H9 (cell line): ENCODE measurements at regions not wholly inside any gene's neighbourhood (a gene's known extent, or its start where the extent isn't known, plus 50 kb on each side); places are given as distances from the start of the nearest gene placed in this dataset.

ENCODE experiments used
- DNase-seq: peaks from one replicate; pipeline ENCODE4 v3.0.0-alpha.2; 2017
- H2AFZ ChIP-seq: one replicate; pipeline ENCODE4 v1.6.1; 2013; ENCODE audit warnings: mild to moderate bottlenecking, low read length, control low read depth, moderate library complexity
- H2AK5ac ChIP-seq: 2 replicates; pipeline ENCODE4 v1.6.1; 2013; ENCODE audit warnings: low read length, control low read depth, mixed read lengths; ENCODE audit not compliant: insufficient read length
- H2BK120ac ChIP-seq: one replicate; pipeline ENCODE4 v1.6.1; 2013; ENCODE audit warnings: low read depth, mild to moderate bottlenecking, low read length, control low read depth, inconsistent platforms; ENCODE audit not compliant: poor library complexity, severe bottlenecking
- H2BK12ac ChIP-seq: 2 replicates; pipeline ENCODE4 v1.6.1; 2013; ENCODE audit warnings: low read length, control low read depth, mixed read lengths, low read depth; ENCODE audit not compliant: insufficient read length
- H2BK15ac ChIP-seq: 2 replicates; pipeline ENCODE4 v1.6.1; 2013; ENCODE audit warnings: low read depth, low read length, control low read depth
- H2BK20ac ChIP-seq: one replicate; pipeline ENCODE4 v1.6.1; 2013; ENCODE audit warnings: low read depth, mild to moderate bottlenecking, low read length, control low read depth, inconsistent platforms; ENCODE audit not compliant: poor library complexity, severe bottlenecking
- H2BK5ac ChIP-seq: 2 replicates; pipeline ENCODE4 v1.6.1; 2013; ENCODE audit warnings: low read length, control low read depth, mixed read lengths; ENCODE audit not compliant: insufficient read length
- H3K14ac ChIP-seq: 2 replicates; pipeline ENCODE4 v1.6.1; 2013; ENCODE audit warnings: low read length, control low read depth; ENCODE audit not compliant: insufficient read depth
- H3K18ac ChIP-seq: 2 replicates; pipeline ENCODE4 v1.6.1; 2013; ENCODE audit warnings: low read depth, mild to moderate bottlenecking, mixed read lengths, low read length, control low read depth; ENCODE audit not compliant: insufficient read length
- H3K23ac ChIP-seq: 2 replicates; pipeline ENCODE4 v1.6.1; 2013; ENCODE audit warnings: low read length, control low read depth, mixed read lengths, low read depth; ENCODE audit not compliant: insufficient read length
- H3K23me2 ChIP-seq: 2 replicates; pipeline ENCODE4 v1.6.1; 2013; ENCODE audit warnings: low read depth, mild to moderate bottlenecking, mixed read lengths, low read length, control low read depth; ENCODE audit not compliant: insufficient read length, poor library complexity, severe bottlenecking
- H3K27ac ChIP-seq: 2 replicates; pipeline ENCODE4 v1.5.1; 2013; ENCODE audit warnings: low read length, control low read depth, mixed read lengths, low read depth; ENCODE audit not compliant: insufficient read length
- H3K27me3 ChIP-seq: 2 replicates; pipeline ENCODE4 v1.6.1; 2013; ENCODE audit warnings: low read length, control low read depth, inconsistent platforms; ENCODE audit not compliant: insufficient read depth
- H3K4ac ChIP-seq: 2 replicates; pipeline ENCODE4 v1.6.1; 2013; ENCODE audit warnings: low read depth, mild to moderate bottlenecking, control low read depth, inconsistent platforms, low read length, moderate library complexity
- H3K4me1 ChIP-seq: 2 replicates; pipeline ENCODE4 v1.6.1; 2013; ENCODE audit warnings: low read length, control low read depth, inconsistent platforms; ENCODE audit not compliant: insufficient read depth
- H3K4me2 ChIP-seq: 2 replicates; pipeline ENCODE4 v1.6.1; 2013; ENCODE audit warnings: low read length, control low read depth, mixed read lengths; ENCODE audit not compliant: insufficient read length, insufficient read depth
- H3K56ac ChIP-seq: 2 replicates; pipeline ENCODE4 v1.6.1; 2013; ENCODE audit warnings: low read depth, mild to moderate bottlenecking, mixed read lengths, low read length, control low read depth; ENCODE audit not compliant: insufficient read length
- H3K79me1 ChIP-seq: 2 replicates; pipeline ENCODE4 v1.6.1; 2013; ENCODE audit warnings: low read depth, mild to moderate bottlenecking, moderate library complexity, low read length, control low read depth, inconsistent platforms; ENCODE audit not compliant: insufficient read depth, poor library complexity, severe bottlenecking
- H3K79me2 ChIP-seq: 2 replicates; pipeline ENCODE4 v1.6.1; 2013; ENCODE audit warnings: low read length, control low read depth, inconsistent platforms; ENCODE audit not compliant: insufficient read depth
- H3K9ac ChIP-seq: 2 replicates; pipeline ENCODE4 v1.6.1; 2013; ENCODE audit warnings: low read length, control low read depth, mixed read lengths; ENCODE audit not compliant: insufficient read length; ENCODE audit errors: extremely low read depth
- H3K9me3 ChIP-seq: one replicate; pipeline ENCODE4 v1.6.1; 2013; ENCODE audit warnings: low read depth, low read length, inconsistent platforms; ENCODE audit not compliant: control insufficient read depth
- H3T11ph ChIP-seq: one replicate; pipeline ENCODE4 v1.6.1; 2013; ENCODE audit warnings: mild to moderate bottlenecking, low read length, control low read depth, inconsistent platforms
- H4K20me1 ChIP-seq: one replicate; pipeline ENCODE4 v1.6.1; 2013; ENCODE audit not compliant: control insufficient read depth, insufficient read length, insufficient read depth
- H4K5ac ChIP-seq: 2 replicates; pipeline ENCODE4 v1.6.1; 2013; ENCODE audit warnings: low read depth, mild to moderate bottlenecking, mixed read lengths, low read length, control low read depth; ENCODE audit not compliant: insufficient read length
- H4K8ac ChIP-seq: replicated peaks from 2 replicates; pipeline ENCODE4 v1.6.1; 2013; ENCODE audit warnings: low read length, control low read depth, mixed read lengths, low read depth; ENCODE audit not compliant: insufficient read length
- H4K91ac ChIP-seq: 2 replicates; pipeline ENCODE4 v1.6.1; 2013; ENCODE audit warnings: low read depth, mild to moderate bottlenecking, moderate library complexity, mixed read lengths, low read length, control low read depth; ENCODE audit not compliant: insufficient read length
- H3K27ac Mint-ChIP-seq, 3 experiments: 2 replicates in 2 of 3; 3 replicates in 1 of 3; pipeline ENCODE4 v1.8.0; 2020 to 2021; ENCODE audit warnings: mixed read lengths in 3 of 3, mild to moderate bottlenecking in 1 of 3, moderate library complexity in 1 of 3
- H3K27me3 Mint-ChIP-seq: 2 replicates; pipeline ENCODE4 v1.8.0; 2021; ENCODE audit warnings: low read depth, mild to moderate bottlenecking, moderate library complexity, mixed read lengths
- H3K36me3 Mint-ChIP-seq, 3 experiments: 2 replicates in 2 of 3; 3 replicates in 1 of 3; pipeline ENCODE4 v1.8.0; 2020 to 2021; ENCODE audit warnings: low read depth in 3 of 3, mixed read lengths in 3 of 3; ENCODE audit not compliant: insufficient read depth in 1 of 3
- H3K4me1 Mint-ChIP-seq, 2 experiments: 2 replicates each; pipeline ENCODE4 v1.8.0; 2020; ENCODE audit warnings: mixed read lengths in 2 of 2
- H3K4me3 Mint-ChIP-seq, 2 experiments: 2 replicates in 1 of 2; 3 replicates in 1 of 2; pipeline ENCODE4 v1.8.0; 2020 to 2021; ENCODE audit warnings: mild to moderate bottlenecking in 2 of 2, mixed read lengths in 2 of 2, moderate library complexity in 1 of 2
- H3K9me3 Mint-ChIP-seq, 2 experiments: 2 replicates in 1 of 2; 3 replicates in 1 of 2; pipeline ENCODE4 v1.8.0; 2020; ENCODE audit warnings: mild to moderate bottlenecking in 2 of 2, mixed read lengths in 2 of 2, moderate library complexity in 1 of 2
- TF ChIP-seq, protein P1 (sequence below): fragments of 200-600 bp; sonication (generic); conservative IDR thresholded peaks from 3 replicates; pipeline ENCODE4 v1.8.0; 2021; ENCODE audit warnings: antibody characterized with exemption, mild to moderate bottlenecking

DNA sequence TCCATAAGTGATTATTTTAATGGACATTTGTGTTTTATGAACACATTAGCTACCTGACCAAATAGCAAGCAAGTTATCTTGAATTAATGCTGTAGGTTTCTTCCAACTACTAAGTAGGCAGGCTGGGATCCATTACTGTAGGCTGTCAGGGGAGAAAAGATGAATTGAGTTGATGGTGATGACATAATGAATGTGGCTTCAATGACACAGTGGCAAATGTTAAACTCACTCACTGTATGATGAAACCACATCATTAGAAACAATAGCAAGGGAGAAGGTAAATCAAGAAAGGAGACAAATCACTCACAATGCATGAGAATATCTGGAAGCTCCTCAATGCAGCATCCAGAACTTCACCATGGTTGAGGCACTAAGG, 529.7 kb upstream of the CITED2 start:
- Histone ChIP-seq H3K27me3 (no peaks in the 10 kb centered on the region), H2BK20ac (no peak overlapping the region), H3K79me2 (no peaks in the 10 kb centered on the region), H2BK12ac (no peak overlapping the region), H3K9me3 (no peaks in the 10 kb centered on the region), H3K23ac (no peak overlapping the region), H4K8ac (no peak overlapping the region), H4K91ac (no peak overlapping the region), H4K5ac (no peak overlapping the region), H2BK15ac (no peak overlapping the region), H3K4me1 (no peaks in the 10 kb centered on the region), H3K18ac (no peak overlapping the region), H3K56ac (no peak overlapping the region), H3K14ac (no peak overlapping the region), H2BK120ac (no peak overlapping the region), H3K4me2 (no peak overlapping the region), H4K20me1 (no peaks in the 10 kb centered on the region), H3K27ac (no peak overlapping the region), H3K9ac (no peak overlapping the region), H3K79me1 (no peaks in the 10 kb centered on the region), H3K23me2 (no peaks in the 10 kb centered on the region), H3T11ph (no peak overlapping the region), H3K4ac (no peak overlapping the region), H2BK5ac (no peak overlapping the region), H2AK5ac (no peak overlapping the region), H2AFZ (no peak overlapping the region)
- Mint-ChIP-seq H3K4me3 (no peak overlapping the region), H3K4me1 (peaks cover 16 to 18% of the 10 kb centered on the region in 2 experiments), H3K27me3 (no peaks in the 10 kb centered on the region), H3K9me3 (peaks cover 7 to 9% of the 10 kb centered on the region in 2 experiments; a peak in 4 of 5 replicates), H3K36me3 (peaks cover 4 to 13% (median 5%) of the 10 kb centered on the region in 3 experiments; a peak in 6 of 7 replicates), H3K27ac (no peak overlapping the region)
- no peak for DNase-seq
- TF ChIP-seq, protein P1, sequence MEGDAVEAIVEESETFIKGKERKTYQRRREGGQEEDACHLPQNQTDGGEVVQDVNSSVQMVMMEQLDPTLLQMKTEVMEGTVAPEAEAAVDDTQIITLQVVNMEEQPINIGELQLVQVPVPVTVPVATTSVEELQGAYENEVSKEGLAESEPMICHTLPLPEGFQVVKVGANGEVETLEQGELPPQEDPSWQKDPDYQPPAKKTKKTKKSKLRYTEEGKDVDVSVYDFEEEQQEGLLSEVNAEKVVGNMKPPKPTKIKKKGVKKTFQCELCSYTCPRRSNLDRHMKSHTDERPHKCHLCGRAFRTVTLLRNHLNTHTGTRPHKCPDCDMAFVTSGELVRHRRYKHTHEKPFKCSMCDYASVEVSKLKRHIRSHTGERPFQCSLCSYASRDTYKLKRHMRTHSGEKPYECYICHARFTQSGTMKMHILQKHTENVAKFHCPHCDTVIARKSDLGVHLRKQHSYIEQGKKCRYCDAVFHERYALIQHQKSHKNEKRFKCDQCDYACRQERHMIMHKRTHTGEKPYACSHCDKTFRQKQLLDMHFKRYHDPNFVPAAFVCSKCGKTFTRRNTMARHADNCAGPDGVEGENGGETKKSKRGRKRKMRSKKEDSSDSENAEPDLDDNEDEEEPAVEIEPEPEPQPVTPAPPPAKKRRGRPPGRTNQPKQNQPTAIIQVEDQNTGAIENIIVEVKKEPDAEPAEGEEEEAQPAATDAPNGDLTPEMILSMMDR: no peak
